ENCODE measurements at regions not wholly inside any gene's neighbourhood (a gene's known extent, or its start where the extent isn't known, plus 50 kb on each side); places are given as distances from the start of the nearest gene placed in this dataset.

GRCh38 chr4:186920483-186920882, 196.8 kb upstream of the FAT1 start:
- TF ChIP-seq CTCF (IDR thresholded peaks at IDR 0.05) (no peak), EZH2 (IDR thresholded peaks at IDR 0.05) (no peak)

Measured in neural progenitor cell (in vitro differentiated cells).